GM12874 (cell line): ENCODE measurements at regions not wholly inside any gene's neighbourhood (a gene's known extent, or its start where the extent isn't known, plus 50 kb on each side); places are given as distances from the start of the nearest gene placed in this dataset.

Experiments used
- CTCF ChIP-seq: IDR thresholded peaks from 2 replicates; pipeline ENCODE4 v1.5.1; 2011; ENCODE audit warnings: low read depth, mild to moderate bottlenecking, control low read depth, low read length, moderate library complexity; ENCODE audit not compliant: insufficient read depth

- no peak for TF ChIP-seq CTCF
Observed at GRCh38 chr17:73723317-73723716, 79.1 kb upstream of the SDK2 start.

GRCh38 chr17:73724341-73724740 lies 80.1 kb upstream of the SDK2 start:
- TF ChIP-seq CTCF: no peak

- no peak for TF ChIP-seq CTCF
Observed at GRCh38 chr17:73724990-73725389, 80.7 kb upstream of the SDK2 start.

GRCh38 chr17:73725794-73726515 lies 81.7 kb upstream of the SDK2 start:
- TF ChIP-seq CTCF: no peak

- TF ChIP-seq CTCF: no peak
Observed at GRCh38 chr17:73727941-73728340, 83.7 kb upstream of the SDK2 start.

- no peak for TF ChIP-seq CTCF
Observed at GRCh38 chr17:73729101-73729500, 84.9 kb upstream of the SDK2 start.

GRCh38 chr17:73731733-73732132 lies 87.5 kb upstream of the SDK2 start:
- TF ChIP-seq CTCF: no peak
